ENCODE measurements at regions not wholly inside any gene's neighbourhood (a gene's known extent, or its start where the extent isn't known, plus 50 kb on each side); places are given as distances from the start of the nearest gene placed in this dataset.

GRCh38 chr9:134972140-134972539 is 54.4 kb upstream of the FCN1 start:
- TF ChIP-seq, protein P1, sequence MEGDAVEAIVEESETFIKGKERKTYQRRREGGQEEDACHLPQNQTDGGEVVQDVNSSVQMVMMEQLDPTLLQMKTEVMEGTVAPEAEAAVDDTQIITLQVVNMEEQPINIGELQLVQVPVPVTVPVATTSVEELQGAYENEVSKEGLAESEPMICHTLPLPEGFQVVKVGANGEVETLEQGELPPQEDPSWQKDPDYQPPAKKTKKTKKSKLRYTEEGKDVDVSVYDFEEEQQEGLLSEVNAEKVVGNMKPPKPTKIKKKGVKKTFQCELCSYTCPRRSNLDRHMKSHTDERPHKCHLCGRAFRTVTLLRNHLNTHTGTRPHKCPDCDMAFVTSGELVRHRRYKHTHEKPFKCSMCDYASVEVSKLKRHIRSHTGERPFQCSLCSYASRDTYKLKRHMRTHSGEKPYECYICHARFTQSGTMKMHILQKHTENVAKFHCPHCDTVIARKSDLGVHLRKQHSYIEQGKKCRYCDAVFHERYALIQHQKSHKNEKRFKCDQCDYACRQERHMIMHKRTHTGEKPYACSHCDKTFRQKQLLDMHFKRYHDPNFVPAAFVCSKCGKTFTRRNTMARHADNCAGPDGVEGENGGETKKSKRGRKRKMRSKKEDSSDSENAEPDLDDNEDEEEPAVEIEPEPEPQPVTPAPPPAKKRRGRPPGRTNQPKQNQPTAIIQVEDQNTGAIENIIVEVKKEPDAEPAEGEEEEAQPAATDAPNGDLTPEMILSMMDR (IDR thresholded peaks at IDR 0.05), result no peak
- TF ChIP-seq POLR2A (IDR thresholded peaks at IDR 0.05), result no peak

Data from testis (tissue), 2 donors.